ENCODE measurements at regions not wholly inside any gene's neighbourhood (a gene's known extent, or its start where the extent isn't known, plus 50 kb on each side); places are given as distances from the start of the nearest gene placed in this dataset.

GRCh38 chr11:134882671-134883297 is 470.7 kb upstream of the B3GAT1 start:
- no peak overlapping the region for H3K4me3 ChIP-seq
- no peak overlapping the region for H3K27ac ChIP-seq
- H3K27me3 ChIP-seq = peaks cover 67% of the 10 kb centered on the region
- no peak for ATAC-seq
- H3K4me1 ChIP-seq = no peaks in the 10 kb centered on the region
- no peaks in the 10 kb centered on the region for H3K9me3 ChIP-seq
- 50 to 68% methylated on average over 12 to 13 of the region's 13 CpGs for WGBS, 2 donors (ENCODE audit: low coverage in 1 of 2)
- H3K36me3 ChIP-seq = no peaks in the 10 kb centered on the region
- TF ChIP-seq POLR2AphosphoS5 (IDR thresholded peaks at IDR 0.05) (no peak), POLR2A (IDR thresholded peaks at IDR 0.05) (no peak), EP300 (IDR thresholded peaks at IDR 0.05) (no peak), CTCF (IDR thresholded peaks at IDR 0.05) (no peak)

GRCh38 chr11:134882141-134882540 is 470.1 kb upstream of the B3GAT1 start:
- no peaks in the 10 kb centered on the region for H3K4me1 ChIP-seq
- no peak overlapping the region for H3K27ac ChIP-seq
- ATAC-seq = no peak
- 84 to 88% methylated on average over 3 of the region's 11 CpGs for WGBS, 2 donors (ENCODE audit: low coverage in 1 of 2)
- no peak for TF ChIP-seq POLR2A (IDR thresholded peaks at IDR 0.05)
- TF ChIP-seq POLR2AphosphoS5 (IDR thresholded peaks at IDR 0.05) = no peak
- no peak for TF ChIP-seq CTCF (IDR thresholded peaks at IDR 0.05)
- no peak for TF ChIP-seq EP300 (IDR thresholded peaks at IDR 0.05)
- H3K4me3 ChIP-seq = no peak overlapping the region
- H3K36me3 ChIP-seq = no peaks in the 10 kb centered on the region
- H3K9me3 ChIP-seq = no peaks in the 10 kb centered on the region
- H3K27me3 ChIP-seq = peaks cover 67% of the 10 kb centered on the region

- TF ChIP-seq CTCF (IDR thresholded peaks at IDR 0.05) = no peak
- no peak for TF ChIP-seq POLR2AphosphoS5 (IDR thresholded peaks at IDR 0.05)
- TF ChIP-seq EP300 (IDR thresholded peaks at IDR 0.05) = no peak
- TF ChIP-seq POLR2A (IDR thresholded peaks at IDR 0.05) = no peak
- no peak for ATAC-seq
- Histone ChIP-seq H3K4me3 (no peak overlapping the region), H3K9me3 (no peaks in the 10 kb centered on the region), H3K27me3 (peaks cover 61% of the 10 kb centered on the region), H3K27ac (no peak overlapping the region), H3K4me1 (no peaks in the 10 kb centered on the region), H3K36me3 (no peaks in the 10 kb centered on the region)
- WGBS, 2 donors (ENCODE audit: low coverage in 1 of 2) = 68% methylated on average over 6 of the region's 6 CpGs; no CpG with 5 or more reads in 1 of the 2 donors
Observed at GRCh38 chr11:134880788-134881187, 468.7 kb upstream of the B3GAT1 start.

- Histone ChIP-seq H3K36me3 (no peaks in the 10 kb centered on the region), H3K4me3 (no peak overlapping the region), H3K27me3 (peaks cover 59% of the 10 kb centered on the region), H3K27ac (no peak overlapping the region), H3K9me3 (no peaks in the 10 kb centered on the region), H3K4me1 (no peaks in the 10 kb centered on the region)
- ATAC-seq = no peak
- WGBS, 2 donors (ENCODE audit: low coverage in 1 of 2) = 77 to 87% methylated on average over 3 of the region's 3 CpGs
- TF ChIP-seq POLR2A (IDR thresholded peaks at IDR 0.05) (no peak), CTCF (IDR thresholded peaks at IDR 0.05) (no peak), POLR2AphosphoS5 (IDR thresholded peaks at IDR 0.05) (no peak), EP300 (IDR thresholded peaks at IDR 0.05) (no peak)
Observed at GRCh38 chr11:134879931-134880330, 467.9 kb upstream of the B3GAT1 start.

- H3K36me3 ChIP-seq = no peaks in the 10 kb centered on the region
- H3K27ac ChIP-seq = no peak overlapping the region
- H3K4me3 ChIP-seq = no peak overlapping the region
- no peaks in the 10 kb centered on the region for H3K4me1 ChIP-seq
- peaks cover 54% of the 10 kb centered on the region for H3K27me3 ChIP-seq
- ATAC-seq = no peak
- TF ChIP-seq POLR2A (IDR thresholded peaks at IDR 0.05) (no peak), POLR2AphosphoS5 (IDR thresholded peaks at IDR 0.05) (no peak), CTCF (IDR thresholded peaks at IDR 0.05) (no peak), EP300 (IDR thresholded peaks at IDR 0.05) (no peak)
- WGBS, 2 donors (ENCODE audit: low coverage in 1 of 2) = 47 to 54% methylated on average over 2 to 4 of the region's 4 CpGs
- H3K9me3 ChIP-seq = no peaks in the 10 kb centered on the region
Observed at GRCh38 chr11:134879341-134879740, 467.3 kb upstream of the B3GAT1 start.
